ENCODE measurements at regions not wholly inside any gene's neighbourhood (a gene's known extent, or its start where the extent isn't known, plus 50 kb on each side); places are given as distances from the start of the nearest gene placed in this dataset.

DNA sequence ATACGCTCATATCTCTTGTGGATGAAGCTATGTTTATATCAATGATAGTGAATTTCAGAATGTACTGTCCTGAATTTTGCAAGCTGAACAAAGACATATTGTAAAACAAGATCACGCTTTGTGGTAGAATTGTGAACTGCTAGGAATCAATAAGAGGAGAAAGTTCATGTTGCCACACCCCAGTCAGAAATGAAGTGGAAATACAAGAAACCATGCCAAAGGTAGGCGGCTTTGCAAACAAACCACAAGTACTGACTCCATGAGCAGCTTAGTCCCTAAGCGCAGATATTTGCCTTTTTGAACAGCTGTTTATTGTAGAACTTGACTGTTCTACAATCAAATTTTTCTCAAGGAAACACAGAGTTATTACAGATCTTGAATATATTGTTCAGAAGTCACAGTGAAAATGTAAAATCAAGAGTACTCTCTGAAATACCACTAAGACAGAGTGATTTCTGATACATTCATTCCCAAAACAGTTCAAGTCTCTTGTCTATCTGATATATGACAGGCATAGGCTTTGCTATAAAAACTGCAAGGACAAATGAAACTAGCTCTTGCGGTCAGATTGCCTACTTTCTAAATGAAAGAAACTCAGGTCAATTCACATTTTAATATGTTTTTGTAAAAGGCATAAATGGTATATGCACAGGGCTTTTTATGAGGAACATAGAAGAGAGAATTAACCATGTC is 120.9 kb upstream of the CDH19 start:
- H3K36me3 Mint-ChIP-seq (ENCODE audit: low read depth) = no peaks in the 10 kb centered on the region
- intact Hi-C loops (cut with micrococcal nuclease) = no loop called here
- H3K27me3 Mint-ChIP-seq = no peaks in the 10 kb centered on the region
- ChIA-PET POLR2A (no interaction called here), CTCF (no interaction called here)
- TF ChIP-seq, protein P1, sequence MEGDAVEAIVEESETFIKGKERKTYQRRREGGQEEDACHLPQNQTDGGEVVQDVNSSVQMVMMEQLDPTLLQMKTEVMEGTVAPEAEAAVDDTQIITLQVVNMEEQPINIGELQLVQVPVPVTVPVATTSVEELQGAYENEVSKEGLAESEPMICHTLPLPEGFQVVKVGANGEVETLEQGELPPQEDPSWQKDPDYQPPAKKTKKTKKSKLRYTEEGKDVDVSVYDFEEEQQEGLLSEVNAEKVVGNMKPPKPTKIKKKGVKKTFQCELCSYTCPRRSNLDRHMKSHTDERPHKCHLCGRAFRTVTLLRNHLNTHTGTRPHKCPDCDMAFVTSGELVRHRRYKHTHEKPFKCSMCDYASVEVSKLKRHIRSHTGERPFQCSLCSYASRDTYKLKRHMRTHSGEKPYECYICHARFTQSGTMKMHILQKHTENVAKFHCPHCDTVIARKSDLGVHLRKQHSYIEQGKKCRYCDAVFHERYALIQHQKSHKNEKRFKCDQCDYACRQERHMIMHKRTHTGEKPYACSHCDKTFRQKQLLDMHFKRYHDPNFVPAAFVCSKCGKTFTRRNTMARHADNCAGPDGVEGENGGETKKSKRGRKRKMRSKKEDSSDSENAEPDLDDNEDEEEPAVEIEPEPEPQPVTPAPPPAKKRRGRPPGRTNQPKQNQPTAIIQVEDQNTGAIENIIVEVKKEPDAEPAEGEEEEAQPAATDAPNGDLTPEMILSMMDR (IDR thresholded peaks at IDR 0.05) = no peak
- ATAC-seq (ENCODE audit: low read depth) (no peak), DNase-seq (no peak)
- no peaks in the 10 kb centered on the region for H3K9me3 Mint-ChIP-seq
- no peak overlapping the region for H3K4me3 Mint-ChIP-seq
- H3K27ac Mint-ChIP-seq = no peak overlapping the region
- no peaks in the 10 kb centered on the region for H3K4me1 Mint-ChIP-seq

DNA sequence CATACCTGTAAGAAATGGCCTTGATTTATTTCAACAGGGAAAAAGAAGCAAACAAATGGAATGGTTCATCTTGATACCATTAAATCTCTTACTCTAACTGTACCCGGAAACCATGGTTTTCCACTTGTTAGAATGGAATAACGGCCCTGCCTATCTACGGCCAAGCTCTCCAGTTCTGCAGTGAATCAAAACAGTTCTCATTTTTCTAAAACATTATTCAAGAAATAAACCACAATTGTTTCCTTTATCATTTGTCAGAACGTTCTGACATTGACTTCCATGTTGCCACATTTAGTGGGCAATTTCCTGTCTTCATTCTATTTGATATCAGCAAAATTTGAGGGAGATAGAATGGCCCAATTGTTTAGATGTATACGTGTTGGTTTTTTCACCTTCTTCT is 118.8 kb upstream of the CDH19 start:
- intact Hi-C loops (cut with micrococcal nuclease) = no loop called here

DNA sequence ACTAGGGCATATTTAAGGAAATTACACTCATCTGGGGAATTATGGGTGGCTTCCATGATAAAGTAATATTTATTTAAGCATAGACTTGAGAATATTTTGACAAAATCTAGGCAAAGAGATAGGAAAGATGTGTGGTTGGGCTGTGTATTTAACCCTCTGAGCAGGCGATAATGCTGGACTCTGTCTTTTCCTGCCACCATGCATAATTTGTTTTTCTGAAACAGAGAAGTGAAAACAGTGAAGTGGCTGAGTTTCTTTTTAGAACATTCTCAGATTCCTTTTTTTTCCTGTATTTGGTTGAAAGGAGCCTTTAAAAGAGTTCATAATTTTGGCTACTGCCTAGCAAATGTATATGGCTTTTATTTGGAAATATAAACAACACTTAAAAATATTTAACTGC is 104.8 kb upstream of the CDH19 start:
- ChIA-PET POLR2A (no interaction called here), CTCF (no interaction called here)
- TF ChIP-seq, protein P1 (IDR thresholded peaks at IDR 0.05) = no peak
- ATAC-seq (ENCODE audit: low read depth) (no peak), DNase-seq (no peak)
- Mint-ChIP-seq H3K4me3 (no peak overlapping the region), H3K27me3 (no peaks in the 10 kb centered on the region), H3K9me3 (no peaks in the 10 kb centered on the region), H3K36me3 (ENCODE audit: low read depth) (no peaks in the 10 kb centered on the region), H3K4me1 (no peaks in the 10 kb centered on the region), H3K27ac (no peak overlapping the region)
- intact Hi-C loops (cut with micrococcal nuclease) = no loop called here

More for the DNA sequence above, 118.8 kb upstream of the CDH19 start:
- Mint-ChIP-seq H3K4me3 (no peak overlapping the region), H3K36me3 (ENCODE audit: low read depth) (no peaks in the 10 kb centered on the region), H3K9me3 (no peaks in the 10 kb centered on the region), H3K27me3 (no peaks in the 10 kb centered on the region), H3K27ac (no peak overlapping the region), H3K4me1 (no peaks in the 10 kb centered on the region)
- ATAC-seq (ENCODE audit: low read depth) (no peak), DNase-seq (no peak)
- CTCF ChIA-PET = no interaction called here
- TF ChIP-seq, protein P1 (IDR thresholded peaks at IDR 0.05) = no peak
- POLR2A ChIA-PET = no interaction called here

DNA sequence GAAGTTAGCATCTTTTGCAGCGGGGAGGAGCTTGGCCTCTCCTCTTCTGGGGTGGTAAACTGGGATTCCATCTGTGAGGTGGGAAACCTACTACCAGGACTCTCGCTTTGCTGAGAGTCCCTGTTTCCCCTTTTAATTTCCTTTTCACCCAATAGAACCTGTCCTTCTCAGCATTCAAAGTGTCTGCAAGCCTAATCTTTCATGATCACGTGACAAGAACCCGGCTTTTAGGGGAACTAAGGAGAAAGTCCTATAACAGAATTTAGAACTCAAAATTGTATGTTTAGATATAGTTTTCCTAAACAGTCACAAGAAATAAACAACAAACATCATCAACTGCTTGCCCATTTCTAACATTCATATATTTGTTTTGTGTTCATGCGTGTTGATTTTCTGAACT is 103.6 kb upstream of the CDH19 start:
- Mint-ChIP-seq H3K27me3 (no peaks in the 10 kb centered on the region), H3K4me3 (no peak overlapping the region), H3K36me3 (ENCODE audit: low read depth) (no peaks in the 10 kb centered on the region), H3K9me3 (no peaks in the 10 kb centered on the region), H3K27ac (no peak overlapping the region), H3K4me1 (no peaks in the 10 kb centered on the region)
- ChIA-PET CTCF (no interaction called here), POLR2A (no interaction called here)
- intact Hi-C loops (cut with micrococcal nuclease) = no loop called here
- TF ChIP-seq, protein P1 (IDR thresholded peaks at IDR 0.05) = no peak
- no peak for DNase-seq
- no peak for ATAC-seq (ENCODE audit: low read depth)

DNA sequence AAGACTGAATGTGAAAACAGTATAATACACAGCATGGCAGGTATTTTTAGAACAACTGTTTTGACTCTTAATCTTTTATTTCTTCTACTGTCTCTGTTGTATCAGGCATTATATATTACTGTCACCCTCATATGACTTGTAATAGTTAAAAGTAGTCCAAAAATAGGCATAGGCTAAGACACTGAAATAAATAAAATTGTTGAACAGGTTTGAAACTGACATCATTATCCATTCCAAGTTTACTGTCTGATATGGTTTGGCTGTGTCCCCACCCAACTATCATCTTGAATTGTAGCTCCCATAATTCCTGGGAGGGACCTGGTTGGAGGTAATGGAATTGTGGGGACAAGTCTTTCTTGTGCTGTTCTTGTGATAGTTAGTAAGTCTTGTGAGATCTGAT is 91.4 kb upstream of the CDH19 start:
- ChIA-PET POLR2A (no interaction called here), CTCF (no interaction called here)
- intact Hi-C loops (cut with micrococcal nuclease) = no loop called here
- DNase-seq = no peak
- Mint-ChIP-seq H3K27me3 (no peaks in the 10 kb centered on the region), H3K4me3 (no peak overlapping the region), H3K36me3 (ENCODE audit: low read depth) (no peaks in the 10 kb centered on the region), H3K4me1 (no peaks in the 10 kb centered on the region), H3K9me3 (peaks cover 3% of the 10 kb centered on the region), H3K27ac (no peak overlapping the region)
- TF ChIP-seq, protein P1 (IDR thresholded peaks at IDR 0.05) = no peak
- ATAC-seq (ENCODE audit: low read depth) = no peak

All from activated B cell treated with CpG ODN at 0.5 μM for 24 hours (primary cell).